HepG2 (cell line): ENCODE measurements at regions not wholly inside any gene's neighbourhood (a gene's known extent, or its start where the extent isn't known, plus 50 kb on each side); places are given as distances from the start of the nearest gene placed in this dataset.

Experiments used
- DMAP1 ChIP-seq: IDR thresholded peaks from 2 replicates; pipeline ENCODE4 v1.6.1; 2016
- FOSL1 ChIP-seq: sonication (generic); formaldehyde crosslinking; IDR thresholded peaks from 2 replicates; pipeline ENCODE4 v1.9.0; 2021; ENCODE audit warnings: missing genetic modification reagents, borderline replicate concordance
- KMT2A ChIP-seq: sonication (generic); formaldehyde crosslinking; IDR thresholded peaks from 2 replicates; pipeline ENCODE4 v1.4.0; 2020; ENCODE audit warnings: missing genetic modification reagents
- MYC ChIP-seq: sonication (generic); formaldehyde crosslinking; IDR thresholded peaks from 2 replicates; pipeline ENCODE4 v1.9.0; 2021; ENCODE audit warnings: missing genetic modification reagents, borderline replicate concordance
- SMARCC2 ChIP-seq: fragments of 450-650 bp; IDR thresholded peaks from 2 replicates; pipeline ENCODE4 v1.6.1; 2017; ENCODE audit warnings: antibody characterized with exemption, mild to moderate bottlenecking
- ZNF160 ChIP-seq: sonication (generic); formaldehyde crosslinking; IDR thresholded peaks from 2 replicates; pipeline ENCODE4 v1.8.0; 2022; ENCODE audit warnings: mild to moderate bottlenecking, inconsistent platforms, missing genetic modification reagents
- ZNF614 ChIP-seq: IDR thresholded peaks from 2 replicates; pipeline ENCODE4 v1.6.1; 2018; ENCODE audit warnings: missing biosample characterization, missing genetic modification reagents, inconsistent platforms, borderline replicate concordance
- TF ChIP-seq, protein P1 (sequence below): sonication (generic); formaldehyde crosslinking; IDR thresholded peaks from 2 replicates; pipeline ENCODE4 v1.8.1; 2023; ENCODE audit warnings: missing genetic modification reagents, mild to moderate bottlenecking, borderline replicate concordance
- TF ChIP-seq, protein P2 (sequence below): sonication (generic); formaldehyde crosslinking; IDR thresholded peaks from 2 replicates; pipeline ENCODE4 v1.5.0; 2020; ENCODE audit warnings: mild to moderate bottlenecking, missing genetic modification reagents, moderate library complexity
- TF ChIP-seq, protein P3 (sequence below): sonication (generic); formaldehyde crosslinking; IDR thresholded peaks from 2 replicates; pipeline ENCODE4 v1.5.0; 2020; ENCODE audit warnings: mild to moderate bottlenecking, missing genetic modification reagents, borderline replicate concordance
- TF ChIP-seq, protein P4 (sequence below): sonication (generic); formaldehyde crosslinking; IDR thresholded peaks from 2 replicates; pipeline ENCODE4 v1.4.0; 2020; ENCODE audit warnings: missing genetic modification reagents
- TF ChIP-seq, protein P5 (sequence below): sonication (generic); formaldehyde crosslinking; IDR thresholded peaks from 2 replicates; pipeline ENCODE4 v1.4.0; 2020; ENCODE audit warnings: mild to moderate bottlenecking, missing genetic modification reagents

DNA sequence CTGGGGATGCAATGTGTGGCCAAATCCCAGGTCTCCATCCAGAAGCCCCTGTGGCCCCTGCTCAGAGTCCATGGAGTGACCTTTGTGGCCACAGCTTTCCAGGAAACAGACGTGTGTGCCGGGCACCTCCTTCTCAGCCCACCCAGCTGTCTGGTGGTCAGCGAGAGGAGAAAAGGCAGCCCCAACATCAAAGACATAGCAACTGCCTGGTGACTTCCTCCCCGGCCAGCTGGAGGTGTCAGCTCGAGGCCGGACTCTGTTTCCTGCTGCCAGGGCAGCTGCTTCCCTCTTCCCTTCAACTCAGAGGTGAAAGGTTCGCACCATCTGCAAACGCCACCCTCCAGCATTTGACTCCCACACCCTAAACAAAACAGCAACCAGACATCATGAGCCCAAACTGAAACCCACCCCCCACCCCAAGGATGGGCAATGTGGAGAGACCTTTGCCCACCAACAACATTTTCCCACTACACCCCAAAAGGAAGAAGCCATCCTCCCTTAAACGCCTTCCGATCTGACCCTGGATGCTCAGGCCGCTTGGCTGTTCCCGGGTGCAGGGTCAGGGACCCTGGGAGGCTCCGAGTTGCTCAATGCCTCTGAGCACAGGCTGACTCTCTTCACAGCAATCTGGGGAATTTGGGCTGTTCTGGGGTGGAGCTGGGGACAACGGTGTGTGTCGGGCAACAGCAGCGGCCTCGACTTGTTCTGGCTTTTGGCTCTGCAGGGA is 162.3 kb downstream of the PSMG1 start (continued):
- TF ChIP-seq, protein P1, sequence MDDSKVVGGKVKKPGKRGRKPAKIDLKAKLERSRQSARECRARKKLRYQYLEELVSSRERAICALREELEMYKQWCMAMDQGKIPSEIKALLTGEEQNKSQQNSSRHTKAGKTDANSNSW (CRISPR knock-in tag): no peak
- TF ChIP-seq SMARCC2 (no peak), MYC (CRISPR knock-in tag) (peak; percentile 61; the same call in 1 of the 2 replicates), FOSL1 (CRISPR knock-in tag) (0 out of 2 replicates have a peak, but pooled peaks have one; percentile 23), ZNF160 (CRISPR knock-in tag) (0 out of 2 replicates have a peak, but pooled peaks have one; percentile 31), KMT2A (CRISPR knock-in tag) (0 out of 2 replicates have a peak, but pooled peaks have one; percentile 7), DMAP1 (peak; percentile 13; the same call in 1 of the 2 replicates), ZNF614 (CRISPR knock-in tag) (peak; percentile 19; the same call in 1 of the 2 replicates)
- TF ChIP-seq, protein P2, sequence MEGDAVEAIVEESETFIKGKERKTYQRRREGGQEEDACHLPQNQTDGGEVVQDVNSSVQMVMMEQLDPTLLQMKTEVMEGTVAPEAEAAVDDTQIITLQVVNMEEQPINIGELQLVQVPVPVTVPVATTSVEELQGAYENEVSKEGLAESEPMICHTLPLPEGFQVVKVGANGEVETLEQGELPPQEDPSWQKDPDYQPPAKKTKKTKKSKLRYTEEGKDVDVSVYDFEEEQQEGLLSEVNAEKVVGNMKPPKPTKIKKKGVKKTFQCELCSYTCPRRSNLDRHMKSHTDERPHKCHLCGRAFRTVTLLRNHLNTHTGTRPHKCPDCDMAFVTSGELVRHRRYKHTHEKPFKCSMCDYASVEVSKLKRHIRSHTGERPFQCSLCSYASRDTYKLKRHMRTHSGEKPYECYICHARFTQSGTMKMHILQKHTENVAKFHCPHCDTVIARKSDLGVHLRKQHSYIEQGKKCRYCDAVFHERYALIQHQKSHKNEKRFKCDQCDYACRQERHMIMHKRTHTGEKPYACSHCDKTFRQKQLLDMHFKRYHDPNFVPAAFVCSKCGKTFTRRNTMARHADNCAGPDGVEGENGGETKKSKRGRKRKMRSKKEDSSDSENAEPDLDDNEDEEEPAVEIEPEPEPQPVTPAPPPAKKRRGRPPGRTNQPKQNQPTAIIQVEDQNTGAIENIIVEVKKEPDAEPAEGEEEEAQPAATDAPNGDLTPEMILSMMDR (CRISPR knock-in tag): 0 out of 2 replicates have a peak, but pooled peaks have one; percentile 9
- TF ChIP-seq, protein P3, sequence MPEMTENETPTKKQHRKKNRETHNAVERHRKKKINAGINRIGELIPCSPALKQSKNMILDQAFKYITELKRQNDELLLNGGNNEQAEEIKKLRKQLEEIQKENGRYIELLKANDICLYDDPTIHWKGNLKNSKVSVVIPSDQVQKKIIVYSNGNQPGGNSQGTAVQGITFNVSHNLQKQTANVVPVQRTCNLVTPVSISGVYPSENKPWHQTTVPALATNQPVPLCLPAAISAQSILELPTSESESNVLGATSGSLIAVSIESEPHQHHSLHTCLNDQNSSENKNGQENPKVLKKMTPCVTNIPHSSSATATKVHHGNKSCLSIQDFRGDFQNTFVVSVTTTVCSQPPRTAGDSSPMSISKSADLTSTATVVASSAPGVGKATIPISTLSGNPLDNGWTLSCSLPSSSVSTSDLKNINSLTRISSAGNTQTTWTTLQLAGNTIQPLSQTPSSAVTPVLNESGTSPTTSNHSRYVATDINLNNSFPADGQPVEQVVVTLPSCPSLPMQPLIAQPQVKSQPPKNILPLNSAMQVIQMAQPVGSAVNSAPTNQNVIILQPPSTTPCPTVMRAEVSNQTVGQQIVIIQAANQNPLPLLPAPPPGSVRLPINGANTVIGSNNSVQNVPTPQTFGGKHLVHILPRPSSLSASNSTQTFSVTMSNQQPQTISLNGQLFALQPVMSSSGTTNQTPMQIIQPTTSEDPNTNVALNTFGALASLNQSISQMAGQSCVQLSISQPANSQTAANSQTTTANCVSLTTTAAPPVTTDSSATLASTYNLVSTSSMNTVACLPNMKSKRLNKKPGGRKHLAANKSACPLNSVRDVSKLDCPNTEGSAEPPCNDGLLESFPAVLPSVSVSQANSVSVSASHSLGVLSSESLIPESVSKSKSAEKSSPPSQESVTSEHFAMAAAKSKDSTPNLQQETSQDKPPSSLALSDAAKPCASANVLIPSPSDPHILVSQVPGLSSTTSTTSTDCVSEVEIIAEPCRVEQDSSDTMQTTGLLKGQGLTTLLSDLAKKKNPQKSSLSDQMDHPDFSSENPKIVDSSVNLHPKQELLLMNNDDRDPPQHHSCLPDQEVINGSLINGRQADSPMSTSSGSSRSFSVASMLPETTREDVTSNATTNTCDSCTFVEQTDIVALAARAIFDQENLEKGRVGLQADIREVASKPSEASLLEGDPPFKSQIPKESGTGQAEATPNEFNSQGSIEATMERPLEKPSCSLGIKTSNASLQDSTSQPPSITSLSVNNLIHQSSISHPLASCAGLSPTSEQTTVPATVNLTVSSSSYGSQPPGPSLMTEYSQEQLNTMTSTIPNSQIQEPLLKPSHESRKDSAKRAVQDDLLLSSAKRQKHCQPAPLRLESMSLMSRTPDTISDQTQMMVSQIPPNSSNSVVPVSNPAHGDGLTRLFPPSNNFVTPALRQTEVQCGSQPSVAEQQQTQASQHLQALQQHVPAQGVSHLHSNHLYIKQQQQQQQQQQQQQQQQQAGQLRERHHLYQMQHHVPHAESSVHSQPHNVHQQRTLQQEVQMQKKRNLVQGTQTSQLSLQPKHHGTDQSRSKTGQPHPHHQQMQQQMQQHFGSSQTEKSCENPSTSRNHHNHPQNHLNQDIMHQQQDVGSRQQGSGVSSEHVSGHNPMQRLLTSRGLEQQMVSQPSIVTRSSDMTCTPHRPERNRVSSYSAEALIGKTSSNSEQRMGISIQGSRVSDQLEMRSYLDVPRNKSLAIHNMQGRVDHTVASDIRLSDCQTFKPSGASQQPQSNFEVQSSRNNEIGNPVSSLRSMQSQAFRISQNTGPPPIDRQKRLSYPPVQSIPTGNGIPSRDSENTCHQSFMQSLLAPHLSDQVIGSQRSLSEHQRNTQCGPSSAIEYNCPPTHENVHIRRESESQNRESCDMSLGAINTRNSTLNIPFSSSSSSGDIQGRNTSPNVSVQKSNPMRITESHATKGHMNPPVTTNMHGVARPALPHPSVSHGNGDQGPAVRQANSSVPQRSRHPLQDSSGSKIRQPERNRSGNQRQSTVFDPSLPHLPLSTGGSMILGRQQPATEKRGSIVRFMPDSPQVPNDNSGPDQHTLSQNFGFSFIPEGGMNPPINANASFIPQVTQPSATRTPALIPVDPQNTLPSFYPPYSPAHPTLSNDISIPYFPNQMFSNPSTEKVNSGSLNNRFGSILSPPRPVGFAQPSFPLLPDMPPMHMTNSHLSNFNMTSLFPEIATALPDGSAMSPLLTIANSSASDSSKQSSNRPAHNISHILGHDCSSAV (CRISPR knock-in tag): no peak
- TF ChIP-seq, protein P4, sequence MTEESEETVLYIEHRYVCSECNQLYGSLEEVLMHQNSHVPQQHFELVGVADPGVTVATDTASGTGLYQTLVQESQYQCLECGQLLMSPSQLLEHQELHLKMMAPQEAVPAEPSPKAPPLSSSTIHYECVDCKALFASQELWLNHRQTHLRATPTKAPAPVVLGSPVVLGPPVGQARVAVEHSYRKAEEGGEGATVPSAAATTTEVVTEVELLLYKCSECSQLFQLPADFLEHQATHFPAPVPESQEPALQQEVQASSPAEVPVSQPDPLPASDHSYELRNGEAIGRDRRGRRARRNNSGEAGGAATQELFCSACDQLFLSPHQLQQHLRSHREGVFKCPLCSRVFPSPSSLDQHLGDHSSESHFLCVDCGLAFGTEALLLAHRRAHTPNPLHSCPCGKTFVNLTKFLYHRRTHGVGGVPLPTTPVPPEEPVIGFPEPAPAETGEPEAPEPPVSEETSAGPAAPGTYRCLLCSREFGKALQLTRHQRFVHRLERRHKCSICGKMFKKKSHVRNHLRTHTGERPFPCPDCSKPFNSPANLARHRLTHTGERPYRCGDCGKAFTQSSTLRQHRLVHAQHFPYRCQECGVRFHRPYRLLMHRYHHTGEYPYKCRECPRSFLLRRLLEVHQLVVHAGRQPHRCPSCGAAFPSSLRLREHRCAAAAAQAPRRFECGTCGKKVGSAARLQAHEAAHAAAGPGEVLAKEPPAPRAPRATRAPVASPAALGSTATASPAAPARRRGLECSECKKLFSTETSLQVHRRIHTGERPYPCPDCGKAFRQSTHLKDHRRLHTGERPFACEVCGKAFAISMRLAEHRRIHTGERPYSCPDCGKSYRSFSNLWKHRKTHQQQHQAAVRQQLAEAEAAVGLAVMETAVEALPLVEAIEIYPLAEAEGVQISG: peak; percentile 4; the same call in 1 of the 2 replicates
- TF ChIP-seq, protein P5, sequence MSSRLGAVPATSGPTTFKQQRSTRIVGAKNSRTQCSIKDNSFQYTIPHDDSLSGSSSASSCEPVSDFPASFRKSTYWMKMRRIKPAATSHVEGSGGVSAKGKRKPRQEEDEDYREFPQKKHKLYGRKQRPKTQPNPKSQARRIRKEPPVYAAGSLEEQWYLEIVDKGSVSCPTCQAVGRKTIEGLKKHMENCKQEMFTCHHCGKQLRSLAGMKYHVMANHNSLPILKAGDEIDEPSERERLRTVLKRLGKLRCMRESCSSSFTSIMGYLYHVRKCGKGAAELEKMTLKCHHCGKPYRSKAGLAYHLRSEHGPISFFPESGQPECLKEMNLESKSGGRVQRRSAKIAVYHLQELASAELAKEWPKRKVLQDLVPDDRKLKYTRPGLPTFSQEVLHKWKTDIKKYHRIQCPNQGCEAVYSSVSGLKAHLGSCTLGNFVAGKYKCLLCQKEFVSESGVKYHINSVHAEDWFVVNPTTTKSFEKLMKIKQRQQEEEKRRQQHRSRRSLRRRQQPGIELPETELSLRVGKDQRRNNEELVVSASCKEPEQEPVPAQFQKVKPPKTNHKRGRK: no peak
